H1 (cell line): ENCODE measurements at regions not wholly inside any gene's neighbourhood (a gene's known extent, or its start where the extent isn't known, plus 50 kb on each side); places are given as distances from the start of the nearest gene placed in this dataset.

Experiments
- CTCF ChIA-PET: fragments of 300-600 bp; sonication (Branson Sonifier 250); formaldehyde crosslinking; loops from one replicate; lab custom pipeline; 2021; ENCODE audit not compliant: partially characterized antibody; lab: Charles Lee
- POLR2A ChIA-PET: fragments of 300-600 bp; sonication (Branson Sonifier 250); formaldehyde crosslinking; loops from one replicate; lab custom pipeline; 2021; ENCODE audit warnings: inconsistent platforms; ENCODE audit not compliant: partially characterized antibody; lab: Charles Lee
- DNase-seq, 2 experiments: peaks; one replicate each; pipeline versions ENCODE4 v3.0.0 to v3.0.0-alpha.2; 2010 to 2022; ENCODE audit warnings: low spot score in 2 of 2, low read depth in 1 of 2, mixed read lengths in 1 of 2
- FAIRE-seq: peaks from 2 replicates; lab custom pipeline; 2011; peaks lifted over from hg19 to GRCh38; lab: Jason Lieb, UNC
- H2AFZ ChIP-seq: 2 replicates; pipeline ENCODE4 v1.8.1; 2012; ENCODE audit warnings: low read length, inconsistent platforms
- H2AK5ac ChIP-seq: 2 replicates; pipeline ENCODE4 v1.6.1; 2013; ENCODE audit warnings: low read depth, low read length
- H2BK120ac ChIP-seq: replicated peaks from 2 replicates; pipeline ENCODE3; 2013; ENCODE audit warnings: low read depth, low read length, inconsistent platforms
- H2BK12ac ChIP-seq: 2 replicates; pipeline ENCODE4 v1.6.1; 2013; ENCODE audit warnings: low read depth, low read length
- H2BK15ac ChIP-seq: 2 replicates; pipeline ENCODE4 v1.6.1; 2013; ENCODE audit warnings: low read length
- H2BK20ac ChIP-seq: 2 replicates; pipeline ENCODE4 v1.6.1; 2013; ENCODE audit warnings: low read length
- H2BK5ac ChIP-seq: 2 replicates; pipeline ENCODE4 v1.6.1; 2013; ENCODE audit warnings: low read depth, low read length
- H3K14ac ChIP-seq: 2 replicates; pipeline ENCODE4 v1.6.1; 2013; ENCODE audit warnings: inconsistent platforms; ENCODE audit not compliant: insufficient read length
- H3K18ac ChIP-seq: 2 replicates; pipeline ENCODE4 v1.6.1; 2013; ENCODE audit warnings: low read length; ENCODE audit errors: extremely low read depth
- H3K23ac ChIP-seq: 2 replicates; pipeline ENCODE4 v1.6.1; 2013; ENCODE audit warnings: inconsistent platforms; ENCODE audit not compliant: insufficient read length
- H3K23me2 ChIP-seq: 2 replicates; pipeline ENCODE4 v1.6.1; 2013; ENCODE audit warnings: low read depth, low read length
- H3K27ac ChIP-seq: 2 replicates; pipeline ENCODE4 v1.6.1; 2011; ENCODE audit warnings: low read depth, low read length, inconsistent platforms
- H3K27me3 ChIP-seq, 4 experiments: replicated peaks in 1 of 4; 1 replicate in 1 of 4; 2 replicates in 3 of 4; pipeline versions ENCODE4 v1.6.1 to v1.8.1; 2011 to 2013; ENCODE audit warnings: low read length in 3 of 4, mild to moderate bottlenecking in 3 of 4, inconsistent platforms in 2 of 4, mixed read lengths in 2 of 4, moderate library complexity in 1 of 4; ENCODE audit not compliant: control insufficient read depth in 3 of 4, insufficient read depth in 3 of 4; ENCODE audit errors: extremely low read depth in 1 of 4
- H3K36me3 ChIP-seq, 4 experiments: 2 replicates each; pipeline versions ENCODE4 v1.6.1 to v1.8.1; 2011 to 2013; ENCODE audit warnings: mild to moderate bottlenecking in 4 of 4, low read length in 3 of 4, moderate library complexity in 2 of 4, control low read depth in 1 of 4, inconsistent platforms in 1 of 4; ENCODE audit not compliant: insufficient read depth in 4 of 4, control insufficient read depth in 2 of 4
- H3K4ac ChIP-seq: replicated peaks from 2 replicates; pipeline ENCODE3; 2013; ENCODE audit warnings: low read length, low read depth, mixed read lengths, inconsistent platforms; ENCODE audit not compliant: insufficient read length
- H3K4me1 ChIP-seq, 4 experiments: replicated peaks in 1 of 4; 1 replicate in 1 of 4; 2 replicates in 3 of 4; pipeline versions ENCODE4 v1.6.1 to v1.8.1; 2011 to 2013; ENCODE audit warnings: low read length in 3 of 4, inconsistent platforms in 2 of 4, mixed read lengths in 1 of 4; ENCODE audit not compliant: insufficient read depth in 4 of 4, control insufficient read depth in 3 of 4
- H3K4me2 ChIP-seq, 2 experiments: 2 replicates each; pipeline versions ENCODE4 v1.6.1 to v1.8.1; 2011 to 2013; ENCODE audit warnings: low read depth in 2 of 2, low read length in 2 of 2, control low read depth in 1 of 2, inconsistent platforms in 1 of 2, mild to moderate bottlenecking in 1 of 2; ENCODE audit not compliant: insufficient read depth in 1 of 2
- H3K4me3 ChIP-seq, 4 experiments: fragments of 200-600, 300-600 bp in 1 of 4; sonication (generic), shearing (Covaris generic), sonication (Bioruptor Twin) in 1 of 4; 2 replicates each; pipeline versions ENCODE4 v1.5.1 to v1.8.1; 2011 to 2016; ENCODE audit warnings: low read length in 4 of 4, low read depth in 3 of 4, control low read depth in 2 of 4, inconsistent platforms in 2 of 4, mild to moderate bottlenecking in 2 of 4, mixed read lengths in 1 of 4, moderate library complexity in 1 of 4; ENCODE audit not compliant: insufficient read depth in 2 of 4; ENCODE audit errors: extremely low read depth in 1 of 4
- H3K56ac ChIP-seq: replicated peaks from 2 replicates; pipeline ENCODE3; 2013; ENCODE audit warnings: low read depth, mild to moderate bottlenecking, mixed read lengths, low read length, inconsistent platforms; ENCODE audit not compliant: insufficient read length
- H3K79me1 ChIP-seq: 2 replicates; pipeline ENCODE4 v1.6.1; 2013; ENCODE audit warnings: low read depth, low read length, control low read depth
- H3K79me2 ChIP-seq, 2 experiments: 2 replicates each; pipeline versions ENCODE4 v1.6.1 to v1.8.1; 2012 to 2013; ENCODE audit warnings: low read length in 2 of 2, mild to moderate bottlenecking in 2 of 2, inconsistent platforms in 1 of 2; ENCODE audit not compliant: insufficient read depth in 2 of 2, control insufficient read depth in 1 of 2
- H3K9ac ChIP-seq, 4 experiments: replicated peaks in 1 of 4; 1 replicate in 1 of 4; 2 replicates in 3 of 4; pipeline versions ENCODE4 v1.6.1 to v1.8.1; 2011 to 2013; ENCODE audit warnings: low read depth in 3 of 4, low read length in 3 of 4, control low read depth in 2 of 4, mild to moderate bottlenecking in 2 of 4, moderate library complexity in 2 of 4, inconsistent platforms in 1 of 4; ENCODE audit errors: extremely low read depth in 1 of 4
- H3K9me3 ChIP-seq, 2 experiments: 2 replicates each; pipeline versions ENCODE4 v1.6.1 to v1.8.1; 2012 to 2013; ENCODE audit warnings: mild to moderate bottlenecking in 2 of 2, moderate library complexity in 2 of 2, control low read depth in 1 of 2, inconsistent platforms in 1 of 2, low read depth in 1 of 2, low read length in 1 of 2, mixed read lengths in 1 of 2; ENCODE audit not compliant: insufficient read depth in 2 of 2
- H4K20me1 ChIP-seq, 2 experiments: replicated peaks in 1 of 2; 2 replicates each; pipeline versions ENCODE3 to v1.8.1; 2011 to 2013; ENCODE audit warnings: inconsistent platforms in 2 of 2, low read length in 2 of 2, mild to moderate bottlenecking in 1 of 2; ENCODE audit not compliant: insufficient read depth in 2 of 2, control insufficient read depth in 1 of 2
- H4K5ac ChIP-seq: 2 replicates; pipeline ENCODE4 v1.6.1; 2013; ENCODE audit warnings: low read length, low read depth, mixed read lengths, inconsistent platforms; ENCODE audit not compliant: insufficient read length
- H4K8ac ChIP-seq: 2 replicates; pipeline ENCODE4 v1.8.0; 2013; ENCODE audit warnings: mild to moderate bottlenecking, moderate library complexity, low read length, inconsistent platforms; ENCODE audit not compliant: insufficient read depth; ENCODE audit errors: extremely low read depth
- H4K91ac ChIP-seq: replicated peaks from 2 replicates; pipeline ENCODE3; 2013; ENCODE audit warnings: low read length, mixed read lengths, inconsistent platforms; ENCODE audit not compliant: insufficient read length
- BCL11A ChIP-seq, 2 experiments: IDR thresholded peaks; one replicate each; pipeline ENCODE4 v1.6.1; 2011; ENCODE audit warnings: low read depth in 2 of 2, low read length in 2 of 2, mild to moderate bottlenecking in 2 of 2
- CBX5 ChIP-seq: fragments of 300-800, 300-1000 bp; sonication (generic); IDR thresholded peaks from 2 replicates; pipeline ENCODE4 v1.7.1; 2016; ENCODE audit warnings: antibody characterized with exemption, low read length, low read depth
- CBX8 ChIP-seq: fragments of 300-800, 300-1000 bp; sonication (generic); IDR thresholded peaks from 2 replicates; pipeline ENCODE4 v1.7.1; 2016; ENCODE audit warnings: low read depth, low read length, borderline replicate concordance
- CHD1 ChIP-seq: IDR thresholded peaks from 2 replicates; pipeline ENCODE4 v1.6.1; 2012; ENCODE audit warnings: low read depth, low read length, improper control_type of control experiment
- CHD2 ChIP-seq: IDR thresholded peaks from 2 replicates; pipeline ENCODE4 v1.6.1; 2012; ENCODE audit warnings: low read length, improper control_type of control experiment
- EP300 ChIP-seq, 2 experiments: IDR thresholded peaks; 1 replicate in 1 of 2; 2 replicates in 1 of 2; pipeline ENCODE4 v1.6.1; 2011 to 2012; ENCODE audit warnings: low read depth in 2 of 2, low read length in 2 of 2, mild to moderate bottlenecking in 2 of 2, borderline replicate concordance in 1 of 2, inconsistent platforms in 1 of 2, moderate library complexity in 1 of 2
- HDAC2 ChIP-seq, 2 experiments: fragments of 300-600 bp in 1 of 2; sonication (generic) in 1 of 2; IDR thresholded peaks; 2 replicates each; pipeline ENCODE4 v1.6.1; 2011 to 2012; ENCODE audit warnings: low read depth in 2 of 2, low read length in 2 of 2, mild to moderate bottlenecking in 2 of 2, moderate library complexity in 2 of 2, borderline replicate concordance in 1 of 2, inconsistent platforms in 1 of 2
- MAFK ChIP-seq: IDR thresholded peaks from 2 replicates; pipeline ENCODE4 v1.6.1; 2012; ENCODE audit warnings: low read depth, mild to moderate bottlenecking, improper control_type of control experiment, low read length
- NRF1 ChIP-seq: IDR thresholded peaks from 2 replicates; pipeline ENCODE4 v1.6.1; 2011; ENCODE audit warnings: mild to moderate bottlenecking, low read depth, low read length, improper control_type of control experiment
- RNF2 ChIP-seq: fragments of 200-900, 300-1000 bp; sonication (generic); IDR thresholded peaks from 2 replicates; pipeline ENCODE4 v1.7.1; 2016; ENCODE audit warnings: borderline replicate concordance, low read depth, mild to moderate bottlenecking, antibody characterized with exemption, low read length; ENCODE audit not compliant: poor library complexity, severe bottlenecking; ENCODE audit errors: missing control alignments
- SP2 ChIP-seq: IDR thresholded peaks from 2 replicates; pipeline ENCODE4 v1.6.1; 2012; ENCODE audit warnings: mild to moderate bottlenecking, low read length, inconsistent platforms
- TAF1 ChIP-seq: IDR thresholded peaks from 2 replicates; pipeline ENCODE4 v1.6.1; 2011; ENCODE audit warnings: mild to moderate bottlenecking, low read depth, low read length
- TAF7 ChIP-seq: optimal IDR thresholded peaks from 2 replicates; pipeline ENCODE3; 2011; ENCODE audit warnings: low read depth, mild to moderate bottlenecking, inconsistent platforms, low read length, moderate library complexity, borderline replicate concordance
- TBP ChIP-seq: IDR thresholded peaks from 2 replicates; pipeline ENCODE4 v1.6.1; 2011; ENCODE audit warnings: low read depth, low read length, improper control_type of control experiment
- TCF12 ChIP-seq: IDR thresholded peaks from 2 replicates; pipeline ENCODE4 v1.6.1; 2011; ENCODE audit warnings: low read depth, mild to moderate bottlenecking, low read length

- no peaks in the 10 kb centered on the region for H3K27me3 ChIP-seq
- H3K4me3 ChIP-seq, result no peak overlapping the region
- no peak overlapping the region for H3K9ac ChIP-seq
- H3K36me3 ChIP-seq, result no peaks in the 10 kb centered on the region
- H3K23ac ChIP-seq, result no peak overlapping the region
- H3K14ac ChIP-seq, result no peak overlapping the region
- H3K56ac ChIP-seq, result no peak overlapping the region
- H3K18ac ChIP-seq, result no peak overlapping the region
- H4K20me1 ChIP-seq, result no peaks in the 10 kb centered on the region
- H2AK5ac ChIP-seq, result no peak overlapping the region
- no peak overlapping the region for H2BK15ac ChIP-seq
- POLR2A ChIA-PET, result no interaction called here
- H3K23me2 ChIP-seq, result no peaks in the 10 kb centered on the region
- no peak overlapping the region for H2AFZ ChIP-seq
- no peak overlapping the region for H4K8ac ChIP-seq
- no peak overlapping the region for H4K5ac ChIP-seq
- no peak overlapping the region for H3K4ac ChIP-seq
- H3K79me2 ChIP-seq, result no peaks in the 10 kb centered on the region
- no peak overlapping the region for H2BK20ac ChIP-seq
- H2BK5ac ChIP-seq, result no peak overlapping the region
- H3K79me1 ChIP-seq, result no peaks in the 10 kb centered on the region
- H2BK120ac ChIP-seq, result no peak overlapping the region
- no peak overlapping the region for H3K4me2 ChIP-seq
- no peak overlapping the region for H3K27ac ChIP-seq
- no peak for FAIRE-seq
- CTCF ChIA-PET, result no interaction called here
- no peak overlapping the region for H4K91ac ChIP-seq
- no peak overlapping the region for H2BK12ac ChIP-seq
- no peaks in the 10 kb centered on the region for H3K4me1 ChIP-seq
- DNase-seq, result no peak
- no peaks in the 10 kb centered on the region for H3K9me3 ChIP-seq
- TF ChIP-seq CHD2, result no peak
- TF ChIP-seq BCL11A (IDR thresholded peaks at IDR 0.05; ENCODE audit: low read depth in 2 of 2, low read length in 2 of 2), result no peak
- TF ChIP-seq CHD1, result no peak
- no peak for TF ChIP-seq NRF1
- no peak for TF ChIP-seq MAFK
- TF ChIP-seq TCF12, result no peak
- TF ChIP-seq TAF7, result no peak
- no peak for TF ChIP-seq RNF2
- no peak for TF ChIP-seq EP300 (IDR thresholded peaks at IDR 0.05; ENCODE audit: borderline replicate concordance in 1 of 2, low read depth in 2 of 2, low read length in 2 of 2)
- no peak for TF ChIP-seq CBX5
- no peak for TF ChIP-seq TAF1
- no peak for TF ChIP-seq CBX8
- TF ChIP-seq HDAC2 (IDR thresholded peaks at IDR 0.05; ENCODE audit: borderline replicate concordance in 1 of 2, low read depth in 2 of 2, low read length in 2 of 2), result no peak
- TF ChIP-seq TBP, result no peak
- TF ChIP-seq SP2, result no peak
These were observed 1108.3 kb upstream of the FLRT2 start for GRCh38 chr14:84421621-84422020.
